Spinal cord (tissue), 9 donors: ENCODE measurements at regions not wholly inside any gene's neighbourhood (a gene's known extent, or its start where the extent isn't known, plus 50 kb on each side); places are given as distances from the start of the nearest gene placed in this dataset.
"Not testable (repeated sequence)": the region's sequence is repeated elsewhere in the genome, so short reads cannot be mapped to it uniquely, and the experiment has no call there.

Experiments
- DNase-seq, 6 donors: peaks; one replicate each; pipeline versions ENCODE4 v3.0.0 to v3.0.0-alpha.2; 2013 to 2015; ENCODE audit warnings: low spot score in 6 of 6, low read depth in 4 of 6
- H3K27ac ChIP-seq: one replicate; pipeline ENCODE4 v1.5.1; 2013; ENCODE audit warnings: low read depth, low read length, control low read depth
- H3K27me3 ChIP-seq: one replicate; pipeline ENCODE4 v1.6.1; 2013; ENCODE audit warnings: low read length; ENCODE audit not compliant: control insufficient read depth, insufficient read depth
- H3K36me3 ChIP-seq: one replicate; pipeline ENCODE4 v1.6.1; 2013; ENCODE audit warnings: low read length; ENCODE audit not compliant: control insufficient read depth, insufficient read depth
- H3K4me1 ChIP-seq: one replicate; pipeline ENCODE4 v1.6.1; 2013; ENCODE audit warnings: low read length; ENCODE audit not compliant: control insufficient read depth, insufficient read depth
- H3K4me3 ChIP-seq: one replicate; pipeline ENCODE4 v1.5.1; 2013; ENCODE audit warnings: low read depth, low read length, control low read depth
- H3K9me3 ChIP-seq: one replicate; pipeline ENCODE4 v1.6.1; 2013; ENCODE audit warnings: low read length; ENCODE audit not compliant: control insufficient read depth, insufficient read depth
- WGBS: methylation state at CpG from one replicate; pipeline ENCODE4 v1.1.5; 2013; ENCODE audit warnings: missing lambda C conversion rate; ENCODE audit not compliant: insufficient coverage; 5-methylcytosine and 5-hydroxymethylcytosine counted together
- donor health status: healthy.

DNA sequence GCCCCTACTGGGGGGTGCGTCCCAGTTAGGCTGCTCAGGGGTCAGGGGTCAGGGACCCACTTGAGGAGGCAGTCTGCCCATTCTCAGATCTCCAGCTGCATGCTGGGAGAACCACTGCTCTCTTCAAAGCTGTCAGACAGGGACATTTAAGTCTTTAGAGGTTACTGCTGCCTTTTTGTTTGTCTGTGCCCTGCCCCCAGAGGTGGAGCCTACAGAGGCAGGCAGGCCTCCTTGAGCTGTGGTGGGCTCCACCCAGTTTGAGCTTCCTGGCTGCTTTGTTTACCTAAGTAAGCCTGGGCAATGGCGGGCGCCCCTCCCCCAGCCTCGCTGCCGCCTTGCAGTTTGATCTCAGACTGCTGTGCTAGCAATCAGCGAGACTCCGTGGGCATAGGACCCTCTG lies 130.5 kb downstream of the FZD1 start:
- not testable (repeated sequence) for DNase-seq, H3K27ac ChIP-seq, H3K4me1 ChIP-seq, H3K36me3 ChIP-seq, H3K27me3 ChIP-seq, H3K4me3 ChIP-seq, H3K9me3 ChIP-seq
- no CpG with 5 or more reads among the region's 7 CpGs for WGBS

DNA sequence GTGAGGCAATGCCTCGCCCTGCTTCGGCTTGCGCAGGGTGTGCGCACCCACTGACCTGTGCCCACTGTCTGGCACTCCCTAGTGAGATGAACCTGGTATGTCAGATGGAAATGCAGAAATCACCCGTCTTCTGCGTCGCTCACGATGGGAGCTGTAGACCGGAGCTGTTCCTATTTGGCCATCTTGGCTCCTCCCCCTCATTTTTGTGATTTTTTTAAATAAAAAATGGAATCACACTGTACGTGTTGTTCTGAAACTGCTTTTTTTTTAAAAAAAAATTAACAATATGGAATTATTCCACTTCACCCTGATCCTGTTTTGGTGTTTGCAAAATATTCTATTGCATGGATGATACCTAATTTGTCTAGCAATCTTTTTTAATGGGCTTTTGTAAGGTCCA lies 131.1 kb downstream of the FZD1 start:
- not testable (repeated sequence) for H3K27me3 ChIP-seq, H3K4me3 ChIP-seq, H3K9me3 ChIP-seq, H3K27ac ChIP-seq, DNase-seq, H3K4me1 ChIP-seq, H3K36me3 ChIP-seq
- WGBS, result 93% methylated on average over 8 of the region's 10 CpGs

DNA sequence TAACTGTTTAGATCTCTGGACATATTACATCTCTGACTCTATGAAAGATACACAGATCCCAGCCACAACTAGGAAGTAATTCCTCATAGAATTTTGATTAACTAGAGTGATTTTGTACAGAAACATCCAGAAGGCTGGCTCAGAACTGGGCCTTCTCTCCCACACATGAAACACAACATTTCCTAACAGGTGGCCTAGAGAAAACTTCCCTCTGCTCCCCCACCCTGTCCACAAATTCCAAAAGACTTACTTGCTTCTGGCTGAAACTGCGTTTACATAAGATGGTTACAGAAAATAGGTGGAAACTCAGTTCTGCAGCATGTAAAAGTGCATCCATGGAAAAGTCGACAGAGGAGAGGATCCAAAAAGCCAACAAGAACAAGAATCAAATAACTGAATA lies 132.9 kb downstream of the FZD1 start:
- Histone ChIP-seq H3K4me3 (no peak overlapping the region), H3K27me3 (no peaks in the 10 kb centered on the region), H3K4me1 (no peaks in the 10 kb centered on the region), H3K9me3 (peaks cover 1% of the 10 kb centered on the region), H3K36me3 (no peaks in the 10 kb centered on the region), H3K27ac (peak overlapping the region; percentile 25)
- DNase-seq, result no peak
- 86% methylated on average over 1 of the region's 2 CpGs for WGBS

DNA sequence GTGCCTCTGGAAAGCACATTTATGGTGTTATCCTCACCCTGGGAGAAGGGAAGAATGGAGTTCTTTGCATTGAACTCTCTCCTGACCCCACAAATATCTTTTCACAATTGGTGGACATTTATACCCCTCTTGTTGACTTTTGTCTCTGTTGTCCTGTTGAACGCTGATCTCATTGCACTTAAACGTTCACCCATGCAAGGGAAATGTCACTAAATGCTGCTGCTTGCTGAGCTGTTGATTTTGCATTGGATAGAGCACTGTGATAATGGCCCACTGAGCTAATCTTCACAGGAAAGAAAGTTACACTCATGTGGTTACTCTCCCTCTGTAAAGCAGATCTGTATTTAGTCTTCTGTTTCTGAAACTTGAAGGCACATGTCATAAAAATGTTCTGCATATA lies 133.4 kb downstream of the FZD1 start:
- peaks cover 1% of the 10 kb centered on the region for H3K9me3 ChIP-seq
- no peaks in the 10 kb centered on the region for H3K27me3 ChIP-seq
- 0% methylated on average over 1 of the region's 2 CpGs for WGBS
- no peak overlapping the region for H3K27ac ChIP-seq
- peak in 2 of 6 donors; percentile 6 to 65 for DNase-seq
- no peaks in the 10 kb centered on the region for H3K4me1 ChIP-seq
- H3K36me3 ChIP-seq, result no peaks in the 10 kb centered on the region
- no peak overlapping the region for H3K4me3 ChIP-seq

DNA sequence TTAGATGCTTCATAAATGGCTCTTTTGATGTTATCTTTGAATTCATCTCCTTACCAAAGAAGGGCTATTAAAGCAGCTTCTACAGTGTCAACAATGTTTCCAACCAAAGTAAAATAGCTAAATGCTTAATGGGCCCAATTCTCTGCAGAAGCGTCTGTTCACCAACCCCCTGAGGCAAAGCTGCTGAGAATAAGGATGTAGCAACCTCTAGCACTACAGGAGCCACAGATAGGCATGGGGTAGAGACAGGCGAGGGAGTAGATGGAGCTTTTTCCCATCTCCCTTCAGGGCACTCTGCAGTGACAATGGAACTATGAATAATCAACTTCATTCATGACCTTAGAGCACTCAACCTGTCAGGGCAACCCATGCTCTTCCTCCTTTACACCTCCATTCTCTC lies 134.1 kb downstream of the FZD1 start:
- Histone ChIP-seq H3K9me3 (peaks cover 5% of the 10 kb centered on the region), H3K4me3 (no peak overlapping the region), H3K36me3 (no peaks in the 10 kb centered on the region), H3K27ac (no peak overlapping the region), H3K27me3 (no peaks in the 10 kb centered on the region), H3K4me1 (no peaks in the 10 kb centered on the region)
- DNase-seq, result no peak
- 40% methylated on average over 1 of the region's 2 CpGs for WGBS

DNA sequence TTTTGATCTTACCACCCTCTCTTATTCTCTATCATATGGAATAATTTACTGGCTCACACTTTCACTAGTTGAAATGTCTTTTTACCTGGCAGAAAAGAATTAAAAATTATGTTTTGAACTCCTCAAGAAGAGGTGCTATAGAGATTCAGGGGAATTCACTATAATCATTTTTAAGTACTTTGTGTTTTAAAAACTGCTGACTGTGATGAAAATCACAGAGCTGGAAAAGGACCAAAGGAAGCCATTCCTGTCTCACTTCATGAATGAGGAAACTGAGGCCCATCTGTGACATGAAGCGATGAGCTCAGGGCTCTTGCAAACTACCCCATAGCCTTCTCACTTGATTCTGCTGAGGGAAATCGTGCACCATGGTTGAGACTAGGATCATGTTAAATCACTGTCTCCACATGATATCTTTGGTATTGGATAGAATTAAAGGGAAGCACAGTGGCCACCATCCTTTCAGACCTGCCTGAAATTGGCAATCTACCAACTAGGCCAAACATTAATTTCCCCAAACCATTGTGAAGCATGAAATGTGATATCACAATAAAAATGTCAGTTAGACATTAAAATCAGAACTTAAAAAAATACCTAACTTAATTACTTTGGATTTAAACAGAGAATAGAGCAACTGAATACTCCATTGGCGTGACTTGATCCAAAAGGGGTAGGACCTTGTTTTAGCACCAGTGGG lies 141.0 kb downstream of the FZD1 start:
- no peak for DNase-seq
- Histone ChIP-seq H3K27me3 (no peaks in the 10 kb centered on the region), H3K27ac (no peak overlapping the region), H3K4me1 (no peaks in the 10 kb centered on the region), H3K36me3 (no peaks in the 10 kb centered on the region), H3K9me3 (peaks cover 8% of the 10 kb centered on the region), H3K4me3 (no peak overlapping the region)
- no CpG with 5 or more reads among the region's 3 CpGs for WGBS

DNA sequence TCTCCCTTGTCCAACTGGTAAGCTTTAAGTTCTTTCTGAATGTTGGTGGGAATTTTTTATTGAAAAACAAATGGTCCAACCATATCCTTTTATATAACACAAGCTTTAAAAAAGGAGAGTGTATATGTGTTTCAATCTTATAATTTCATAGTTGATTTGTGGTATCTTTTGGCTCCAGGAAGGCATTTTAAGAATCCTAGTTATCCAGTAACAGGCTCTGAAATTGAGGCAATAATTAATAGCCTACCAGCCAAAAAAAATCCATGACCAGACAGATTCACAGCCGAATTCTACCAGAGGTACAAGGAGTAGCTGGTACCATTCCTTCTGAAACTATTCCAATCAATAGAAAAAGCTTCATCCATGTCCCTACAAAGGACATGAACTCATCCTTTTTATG lies 141.6 kb downstream of the FZD1 start:
- not testable (repeated sequence) for DNase-seq, H3K4me1 ChIP-seq, H3K27ac ChIP-seq, H3K4me3 ChIP-seq, H3K27me3 ChIP-seq, H3K9me3 ChIP-seq, H3K36me3 ChIP-seq
- no CpG with 5 or more reads among the region's 1 CpG for WGBS

DNA sequence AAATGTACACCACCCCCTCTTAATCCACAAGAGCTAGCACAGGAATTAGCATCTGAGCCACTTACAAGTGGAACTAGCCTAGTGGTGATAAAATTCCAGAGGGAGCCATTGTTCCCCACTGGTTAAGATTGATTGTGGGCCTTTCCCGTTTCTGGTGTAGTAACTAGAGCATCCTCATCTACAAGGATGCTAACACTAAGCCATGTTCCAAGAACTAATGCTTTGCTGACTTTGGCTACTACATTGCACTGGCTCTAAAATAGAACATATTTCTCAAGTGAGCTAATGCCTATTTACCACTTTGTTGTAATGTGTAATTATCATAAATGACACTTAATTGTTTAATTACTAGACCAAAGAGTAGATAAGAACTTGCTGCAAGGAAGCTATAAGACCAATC lies 143.7 kb downstream of the FZD1 start:
- Histone ChIP-seq H3K4me3 (no peak overlapping the region), H3K4me1 (no peaks in the 10 kb centered on the region), H3K27ac (no peak overlapping the region), H3K27me3 (no peaks in the 10 kb centered on the region), H3K36me3 (no peaks in the 10 kb centered on the region), H3K9me3 (peaks cover 5% of the 10 kb centered on the region)
- no peak for DNase-seq
- no CpG with 5 or more reads among the region's 1 CpG for WGBS

DNA sequence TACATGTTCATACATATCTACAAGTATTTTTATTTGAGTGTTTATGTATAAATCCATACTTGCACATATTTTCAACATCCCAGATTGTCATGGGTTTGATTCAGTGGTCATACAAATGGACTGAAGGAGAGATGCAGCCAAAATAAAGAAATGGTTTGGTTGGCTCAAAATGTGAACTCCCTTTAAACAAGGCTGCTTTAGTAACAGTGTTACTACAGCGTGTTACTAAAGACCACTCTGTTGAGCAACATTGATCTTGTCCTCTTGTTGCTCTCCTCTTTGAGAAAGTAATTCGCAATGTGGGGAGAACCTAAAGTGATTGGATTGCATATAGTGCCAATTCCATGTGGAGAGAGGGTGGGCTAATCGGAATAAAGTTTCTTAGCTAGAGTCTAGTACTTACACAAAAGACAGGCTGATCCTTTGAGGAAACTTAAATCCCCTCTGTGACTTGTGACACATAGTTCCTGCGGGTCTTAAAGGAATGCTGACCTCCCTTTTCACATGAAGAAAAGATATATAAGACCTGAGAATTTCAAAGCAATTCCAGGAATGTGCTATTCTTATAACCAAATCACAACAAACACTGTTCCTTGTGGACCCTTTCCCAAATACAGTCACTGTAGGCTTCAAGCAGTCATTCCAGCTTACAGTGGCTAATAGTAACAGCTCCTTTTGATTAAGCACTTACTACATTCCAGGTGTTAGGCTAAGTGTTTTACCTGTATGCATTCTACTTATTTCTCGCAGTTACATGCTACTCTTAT lies 144.3 kb downstream of the FZD1 start:
- no peaks in the 10 kb centered on the region for H3K36me3 ChIP-seq
- H3K4me3 ChIP-seq, result no peak overlapping the region
- peaks cover under 1% of the 10 kb centered on the region for H3K9me3 ChIP-seq
- no peak overlapping the region for H3K27ac ChIP-seq
- no peaks in the 10 kb centered on the region for H3K27me3 ChIP-seq
- no peak for DNase-seq
- 100% methylated on average over 3 of the region's 5 CpGs for WGBS
- H3K4me1 ChIP-seq, result no peaks in the 10 kb centered on the region

DNA sequence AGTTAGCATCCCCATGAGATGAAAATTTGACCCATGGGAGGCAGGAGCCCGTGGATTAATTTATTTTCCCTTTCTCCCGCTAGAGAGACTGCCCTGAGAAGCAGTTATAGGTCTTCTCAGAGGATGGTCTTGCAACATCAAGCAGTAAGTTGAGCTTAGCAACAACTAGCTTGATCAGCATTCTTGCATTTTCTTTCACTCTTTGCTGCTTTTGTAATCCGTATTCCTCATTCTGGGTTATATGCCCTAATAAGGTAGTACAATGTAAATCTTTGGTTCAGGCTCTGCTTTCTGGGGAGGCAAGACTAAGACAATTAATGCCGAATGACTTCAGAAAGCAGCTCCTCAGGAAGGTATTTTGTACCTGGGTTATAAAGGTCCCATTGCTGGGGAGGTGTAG lies 146.8 kb downstream of the FZD1 start:
- no peak overlapping the region for H3K4me3 ChIP-seq
- H3K36me3 ChIP-seq, result no peaks in the 10 kb centered on the region
- WGBS, result 80% methylated on average over 2 of the region's 4 CpGs

More for the DNA sequence above, 146.8 kb downstream of the FZD1 start:
- Histone ChIP-seq H3K4me1 (no peaks in the 10 kb centered on the region), H3K27ac (no peak overlapping the region), H3K9me3 (no peaks in the 10 kb centered on the region), H3K27me3 (no peaks in the 10 kb centered on the region)
- peak in 1 of 6 donors; percentile 44 for DNase-seq
